ENCODE measurements at regions not wholly inside any gene's neighbourhood (a gene's known extent, or its start where the extent isn't known, plus 50 kb on each side); places are given as distances from the start of the nearest gene placed in this dataset.
"Not testable (repeated sequence)": the region's sequence is repeated elsewhere in the genome, so short reads cannot be mapped to it uniquely, and the experiment has no call there.

DNA sequence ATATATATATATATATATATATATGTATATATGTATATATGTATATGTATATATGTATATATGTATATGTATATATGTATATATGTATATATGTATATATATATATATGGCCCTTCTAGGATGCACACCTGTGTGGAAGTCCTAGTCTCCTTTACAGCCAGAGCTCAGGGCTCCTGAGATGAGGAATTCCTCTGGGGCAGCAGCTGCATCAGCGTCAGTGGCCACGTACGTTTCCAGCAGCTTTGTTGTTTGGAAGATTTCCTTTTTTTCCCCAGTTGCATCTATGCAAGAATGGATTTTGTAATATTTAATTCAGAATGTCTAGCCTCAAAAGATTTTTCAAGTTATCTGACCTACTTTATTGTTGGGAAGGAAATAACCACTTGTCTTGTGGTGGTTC is 68.6 kb downstream of the TNFAIP2 start:
- ATAC-seq (no peak), DNase-seq (no peak)
- Histone ChIP-seq H3K4me3 (no peak overlapping the region), H3K9me3 (no peaks in the 10 kb centered on the region), H3K36me3 (no peaks in the 10 kb centered on the region), H3K4me1 (peaks cover 27% of the 10 kb centered on the region), H3K27ac (no peak overlapping the region), H3K27me3 (ENCODE audit: low read depth) (peaks cover 22% of the 10 kb centered on the region)
- intact Hi-C loops (cut with DNase I) = no loop called here
- no peak for TF ChIP-seq CTCF (IDR thresholded peaks at IDR 0.05)

GRCh38 chr14:103192246-103192840 is 69.1 kb downstream of the TNFAIP2 start:
- Histone ChIP-seq H3K4me3 (no peak overlapping the region), H3K9me3 (no peaks in the 10 kb centered on the region), H3K4me1 (peaks cover 27% of the 10 kb centered on the region), H3K36me3 (no peaks in the 10 kb centered on the region), H3K27ac (no peak overlapping the region), H3K27me3 (ENCODE audit: low read depth) (peaks cover 19% of the 10 kb centered on the region)
- intact Hi-C loops (cut with DNase I) = no loop called here
- no peak for ATAC-seq
- no peak for DNase-seq
- TF ChIP-seq CTCF (IDR thresholded peaks at IDR 0.05) = no peak

DNA sequence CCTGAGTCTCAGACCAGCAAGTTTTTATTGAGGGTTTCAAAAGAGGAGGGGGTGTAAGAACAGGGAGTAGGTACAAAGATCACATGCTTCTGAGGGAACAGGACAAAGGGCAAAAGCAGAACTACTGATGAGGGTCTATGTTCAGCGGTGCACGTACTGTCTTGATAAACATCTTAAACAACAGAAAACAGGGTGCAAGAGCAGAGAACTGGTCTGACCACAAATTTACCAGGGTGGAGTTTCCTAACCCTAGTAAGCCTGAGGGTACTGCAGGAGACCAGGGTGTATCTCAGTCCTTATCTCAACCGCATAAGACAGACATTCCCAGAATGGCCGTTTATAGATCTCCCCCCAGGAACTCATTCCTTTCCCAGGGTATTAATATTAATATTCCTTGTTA is 69.6 kb downstream of the TNFAIP2 start:
- Histone ChIP-seq H3K4me1 (peaks cover 27% of the 10 kb centered on the region), H3K27me3 (ENCODE audit: low read depth) (peaks cover 14% of the 10 kb centered on the region)
- DNase-seq; ATAC-seq; H3K27ac ChIP-seq; intact Hi-C loops (cut with DNase I); H3K36me3 ChIP-seq; H3K9me3 ChIP-seq; H3K4me3 ChIP-seq: not testable (repeated sequence)

- peaks cover 28% of the 10 kb centered on the region for H3K4me1 ChIP-seq
- H3K36me3 ChIP-seq; ATAC-seq; H3K27me3 ChIP-seq (ENCODE audit: low read depth); DNase-seq; H3K4me3 ChIP-seq; H3K27ac ChIP-seq; H3K9me3 ChIP-seq; intact Hi-C loops (cut with DNase I): not testable (repeated sequence)
These were observed 70.2 kb downstream of the TNFAIP2 start for GRCh38 chr14:103193491-103193890.

DNA sequence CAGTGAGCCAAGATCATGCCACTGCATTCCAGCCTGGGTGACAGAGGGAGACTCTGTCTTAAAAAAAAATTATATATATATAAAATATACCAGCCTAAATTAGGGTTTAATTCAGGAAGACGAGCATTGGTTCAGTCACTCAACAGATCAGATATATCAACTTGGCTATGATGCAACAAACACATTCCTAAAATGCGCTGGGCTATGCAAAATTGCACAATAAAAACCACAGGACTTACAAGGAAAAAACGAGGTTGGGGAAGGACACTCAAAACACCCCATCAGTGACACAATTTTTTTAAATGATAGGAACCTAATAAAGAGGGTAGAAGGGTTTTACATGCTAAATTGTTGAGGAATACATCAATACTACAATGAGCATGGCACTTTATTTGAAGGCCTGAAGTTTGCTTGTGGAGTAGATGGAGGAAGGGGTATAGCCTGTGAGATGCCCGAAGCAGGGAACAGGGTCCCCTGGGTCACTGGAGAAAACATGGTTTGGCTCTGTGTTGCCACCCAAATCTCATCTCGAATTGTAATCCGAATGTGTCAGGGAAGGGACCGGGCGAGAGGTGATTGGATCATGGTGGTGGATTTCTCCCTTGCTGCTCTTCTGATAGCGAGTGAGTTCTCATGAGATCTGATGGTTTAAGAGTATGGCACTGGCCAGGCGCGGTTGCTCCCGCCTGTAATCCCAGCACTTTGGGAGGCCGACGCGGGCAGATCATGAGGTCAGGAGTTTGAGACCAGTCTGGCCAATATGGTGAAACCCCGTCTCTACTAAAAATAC is 71.2 kb downstream of the TNFAIP2 start:
- Histone ChIP-seq H3K9me3 (no peaks in the 10 kb centered on the region), H3K27ac (no peak overlapping the region), H3K4me1 (peaks cover 27% of the 10 kb centered on the region), H3K27me3 (ENCODE audit: low read depth) (no peaks in the 10 kb centered on the region), H3K36me3 (no peaks in the 10 kb centered on the region), H3K4me3 (no peak overlapping the region)
- ATAC-seq (peak in 1 of 2 donors; percentile 34), DNase-seq (no peak)
- TF ChIP-seq CTCF (IDR thresholded peaks at IDR 0.05) = no peak
- intact Hi-C loops (cut with DNase I) = no loop called here

GRCh38 chr14:103195828-103196615 is 72.8 kb downstream of the TNFAIP2 start:
- no peak overlapping the region for H3K4me3 ChIP-seq
- peaks cover 27% of the 10 kb centered on the region for H3K4me1 ChIP-seq
- ATAC-seq = no peak
- H3K36me3 ChIP-seq = no peaks in the 10 kb centered on the region
- no peaks in the 10 kb centered on the region for H3K27me3 ChIP-seq (ENCODE audit: low read depth)
- H3K27ac ChIP-seq = no peak overlapping the region
- TF ChIP-seq CTCF (IDR thresholded peaks at IDR 0.05) = no peak
- DNase-seq = no peak
- intact Hi-C loops (cut with DNase I) = no loop called here
- H3K9me3 ChIP-seq = no peaks in the 10 kb centered on the region
